GM12872 (cell line): ENCODE measurements at regions not wholly inside any gene's neighbourhood (a gene's known extent, or its start where the extent isn't known, plus 50 kb on each side); places are given as distances from the start of the nearest gene placed in this dataset.

Source experiments
- TF ChIP-seq, protein P1 (sequence below): IDR thresholded peaks from 3 replicates; pipeline ENCODE4 v1.5.1; 2011; ENCODE audit warnings: low read depth, mild to moderate bottlenecking, low read length, moderate library complexity; ENCODE audit not compliant: insufficient read depth

GRCh38 chr1:58107943-58108342 lies 438.6 kb downstream of the OMA1 start:
- TF ChIP-seq, protein P1, sequence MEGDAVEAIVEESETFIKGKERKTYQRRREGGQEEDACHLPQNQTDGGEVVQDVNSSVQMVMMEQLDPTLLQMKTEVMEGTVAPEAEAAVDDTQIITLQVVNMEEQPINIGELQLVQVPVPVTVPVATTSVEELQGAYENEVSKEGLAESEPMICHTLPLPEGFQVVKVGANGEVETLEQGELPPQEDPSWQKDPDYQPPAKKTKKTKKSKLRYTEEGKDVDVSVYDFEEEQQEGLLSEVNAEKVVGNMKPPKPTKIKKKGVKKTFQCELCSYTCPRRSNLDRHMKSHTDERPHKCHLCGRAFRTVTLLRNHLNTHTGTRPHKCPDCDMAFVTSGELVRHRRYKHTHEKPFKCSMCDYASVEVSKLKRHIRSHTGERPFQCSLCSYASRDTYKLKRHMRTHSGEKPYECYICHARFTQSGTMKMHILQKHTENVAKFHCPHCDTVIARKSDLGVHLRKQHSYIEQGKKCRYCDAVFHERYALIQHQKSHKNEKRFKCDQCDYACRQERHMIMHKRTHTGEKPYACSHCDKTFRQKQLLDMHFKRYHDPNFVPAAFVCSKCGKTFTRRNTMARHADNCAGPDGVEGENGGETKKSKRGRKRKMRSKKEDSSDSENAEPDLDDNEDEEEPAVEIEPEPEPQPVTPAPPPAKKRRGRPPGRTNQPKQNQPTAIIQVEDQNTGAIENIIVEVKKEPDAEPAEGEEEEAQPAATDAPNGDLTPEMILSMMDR = no peak

DNA sequence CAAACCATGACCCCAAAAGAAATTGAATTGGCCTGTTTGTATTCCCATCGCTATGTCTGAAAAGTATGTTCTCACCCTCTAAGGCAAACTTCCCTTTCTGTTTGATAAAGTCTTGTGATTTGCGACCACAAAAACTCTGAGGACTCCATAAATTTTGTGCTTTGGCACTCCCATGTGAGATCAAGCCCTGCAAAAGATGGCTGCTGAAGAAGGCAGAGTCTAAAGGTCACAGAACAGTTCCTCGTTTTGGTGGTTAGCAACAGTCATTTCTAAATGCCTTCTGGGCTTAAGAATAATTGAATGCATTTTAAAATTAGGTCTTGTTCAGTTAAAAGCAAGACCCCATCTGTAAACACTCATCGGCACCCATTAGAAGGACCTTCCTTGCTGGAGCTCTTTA lies 441.6 kb downstream of the OMA1 start:
- TF ChIP-seq, protein P1 = no peak

GRCh38 chr1:58096714-58097113 lies 449.8 kb downstream of the OMA1 start:
- TF ChIP-seq, protein P1 = no peak

GRCh38 chr1:58095183-58095582 lies 451.3 kb downstream of the OMA1 start:
- TF ChIP-seq, protein P1 = no peak

- TF ChIP-seq, protein P1 = no peak
These were observed 452.3 kb downstream of the OMA1 start for GRCh38 chr1:58094221-58094620.

- TF ChIP-seq, protein P1 = no peak
These were observed 455.9 kb downstream of the OMA1 start for GRCh38 chr1:58090640-58091039.

DNA sequence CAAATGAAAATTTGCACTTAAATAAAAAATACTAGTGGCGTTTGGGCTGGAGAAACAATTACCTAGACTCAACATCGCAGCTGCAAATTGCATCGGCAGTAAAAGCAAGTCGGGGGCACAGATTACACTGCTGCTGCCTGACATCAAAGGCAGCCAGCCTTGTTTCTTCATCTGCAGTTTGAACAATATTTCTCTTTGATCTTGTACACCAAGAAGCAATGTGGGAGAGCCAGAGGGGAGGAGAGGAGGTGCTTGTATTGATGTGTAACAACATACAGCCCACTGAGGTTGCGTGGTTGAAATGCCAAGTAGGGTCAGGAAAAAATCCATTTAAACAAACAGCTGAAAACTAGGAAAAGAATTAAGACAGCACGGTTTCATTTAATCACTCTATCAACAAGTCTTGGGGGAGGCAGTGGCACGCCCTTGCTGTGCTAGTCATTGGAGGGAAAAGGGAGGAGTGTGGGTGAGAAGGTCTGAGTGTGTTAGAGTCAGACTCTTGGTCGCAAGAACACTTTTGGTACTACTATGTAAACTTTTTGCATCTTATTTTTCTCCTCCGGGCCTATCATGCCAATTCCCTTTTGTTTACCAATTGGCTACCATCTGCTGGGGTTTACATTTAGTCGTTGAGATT lies 456.5 kb downstream of the OMA1 start:
- TF ChIP-seq, protein P1 = no peak
